ENCODE measurements at regions not wholly inside any gene's neighbourhood (a gene's known extent, or its start where the extent isn't known, plus 50 kb on each side); places are given as distances from the start of the nearest gene placed in this dataset.

DNA sequence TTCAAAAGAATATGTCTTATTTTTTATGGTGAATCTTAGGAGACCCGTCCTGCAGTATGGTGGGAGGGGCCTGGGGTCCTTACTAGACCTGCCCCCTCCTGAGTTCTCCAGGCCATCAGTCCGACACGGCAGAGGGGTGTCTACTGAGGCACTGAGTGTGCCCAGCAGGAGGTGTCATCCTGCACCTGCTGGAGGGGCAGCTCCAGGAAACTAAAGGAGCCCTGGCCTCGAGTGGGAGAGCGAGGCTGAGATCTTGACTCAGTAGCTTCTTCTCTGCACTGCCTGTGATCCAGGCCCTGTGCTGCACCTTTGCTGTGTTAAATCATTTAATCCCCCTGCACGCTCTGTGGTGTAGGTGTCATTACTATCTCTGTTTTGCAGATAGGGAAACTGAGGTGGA is 587.7 kb downstream of the PTPRU start:
- TF ChIP-seq, protein P1, sequence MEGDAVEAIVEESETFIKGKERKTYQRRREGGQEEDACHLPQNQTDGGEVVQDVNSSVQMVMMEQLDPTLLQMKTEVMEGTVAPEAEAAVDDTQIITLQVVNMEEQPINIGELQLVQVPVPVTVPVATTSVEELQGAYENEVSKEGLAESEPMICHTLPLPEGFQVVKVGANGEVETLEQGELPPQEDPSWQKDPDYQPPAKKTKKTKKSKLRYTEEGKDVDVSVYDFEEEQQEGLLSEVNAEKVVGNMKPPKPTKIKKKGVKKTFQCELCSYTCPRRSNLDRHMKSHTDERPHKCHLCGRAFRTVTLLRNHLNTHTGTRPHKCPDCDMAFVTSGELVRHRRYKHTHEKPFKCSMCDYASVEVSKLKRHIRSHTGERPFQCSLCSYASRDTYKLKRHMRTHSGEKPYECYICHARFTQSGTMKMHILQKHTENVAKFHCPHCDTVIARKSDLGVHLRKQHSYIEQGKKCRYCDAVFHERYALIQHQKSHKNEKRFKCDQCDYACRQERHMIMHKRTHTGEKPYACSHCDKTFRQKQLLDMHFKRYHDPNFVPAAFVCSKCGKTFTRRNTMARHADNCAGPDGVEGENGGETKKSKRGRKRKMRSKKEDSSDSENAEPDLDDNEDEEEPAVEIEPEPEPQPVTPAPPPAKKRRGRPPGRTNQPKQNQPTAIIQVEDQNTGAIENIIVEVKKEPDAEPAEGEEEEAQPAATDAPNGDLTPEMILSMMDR (IDR thresholded peaks at IDR 0.05; ENCODE audit: insufficient read depth, low read depth, low read length), result no peak
- TF ChIP-seq EZH2 (IDR thresholded peaks at IDR 0.05; ENCODE audit: insufficient read depth, low read length), result no peak
